ENCODE measurements at regions not wholly inside any gene's neighbourhood (a gene's known extent, or its start where the extent isn't known, plus 50 kb on each side); places are given as distances from the start of the nearest gene placed in this dataset.

DNA sequence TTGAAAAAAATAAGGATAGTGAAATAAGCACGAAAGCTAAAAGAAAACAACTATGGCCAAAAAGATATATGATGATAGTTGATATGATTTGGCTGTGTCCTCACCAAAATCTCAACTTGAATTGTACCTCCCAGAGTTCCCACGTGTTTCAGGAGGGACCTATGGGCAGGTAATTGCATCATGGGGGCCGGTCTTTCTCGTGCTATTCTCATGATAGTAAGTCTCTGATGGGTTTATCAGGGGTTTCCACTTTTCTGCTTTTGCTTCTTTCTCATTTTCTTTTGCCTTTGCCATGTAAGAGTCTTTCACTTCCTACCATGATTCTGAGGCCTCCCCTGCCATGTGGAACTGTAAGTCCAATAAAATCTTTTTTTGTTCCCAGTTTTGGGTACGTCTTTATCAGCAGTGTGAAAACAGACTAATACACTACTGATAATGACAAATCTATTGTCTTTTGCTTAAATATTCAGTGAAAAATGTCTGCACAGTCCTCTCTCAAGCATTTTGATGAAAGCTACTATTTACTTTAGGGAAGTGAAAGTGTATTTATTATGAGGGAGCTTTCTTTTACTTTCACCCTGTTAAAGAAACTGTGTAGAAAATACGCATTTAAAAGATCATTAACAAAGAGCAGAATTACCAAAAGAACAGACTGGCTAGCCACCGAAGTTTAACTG is 389.1 kb downstream of the HTR1B start:
- H3K4me1 ChIP-seq (ENCODE audit: control insufficient read depth, extremely low read depth, insufficient read depth, low read length): no peaks in the 10 kb centered on the region
- no peak overlapping the region for H3K4me2 ChIP-seq (ENCODE audit: control insufficient read depth, extremely low read depth, insufficient read depth, low read depth, low read length)
- no peak overlapping the region for H3K9ac ChIP-seq (ENCODE audit: control insufficient read depth, extremely low read depth, insufficient read depth, low read length)
- TF ChIP-seq, protein P1, sequence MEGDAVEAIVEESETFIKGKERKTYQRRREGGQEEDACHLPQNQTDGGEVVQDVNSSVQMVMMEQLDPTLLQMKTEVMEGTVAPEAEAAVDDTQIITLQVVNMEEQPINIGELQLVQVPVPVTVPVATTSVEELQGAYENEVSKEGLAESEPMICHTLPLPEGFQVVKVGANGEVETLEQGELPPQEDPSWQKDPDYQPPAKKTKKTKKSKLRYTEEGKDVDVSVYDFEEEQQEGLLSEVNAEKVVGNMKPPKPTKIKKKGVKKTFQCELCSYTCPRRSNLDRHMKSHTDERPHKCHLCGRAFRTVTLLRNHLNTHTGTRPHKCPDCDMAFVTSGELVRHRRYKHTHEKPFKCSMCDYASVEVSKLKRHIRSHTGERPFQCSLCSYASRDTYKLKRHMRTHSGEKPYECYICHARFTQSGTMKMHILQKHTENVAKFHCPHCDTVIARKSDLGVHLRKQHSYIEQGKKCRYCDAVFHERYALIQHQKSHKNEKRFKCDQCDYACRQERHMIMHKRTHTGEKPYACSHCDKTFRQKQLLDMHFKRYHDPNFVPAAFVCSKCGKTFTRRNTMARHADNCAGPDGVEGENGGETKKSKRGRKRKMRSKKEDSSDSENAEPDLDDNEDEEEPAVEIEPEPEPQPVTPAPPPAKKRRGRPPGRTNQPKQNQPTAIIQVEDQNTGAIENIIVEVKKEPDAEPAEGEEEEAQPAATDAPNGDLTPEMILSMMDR (optimal IDR thresholded peaks at IDR 0.05 in 1 of 3, IDR thresholded peaks at IDR 0.05 in 1 of 3, conservative IDR thresholded peaks at IDR 0.05 in 1 of 3; ENCODE audit: extremely low read depth in 1 of 3, insufficient read depth in 2 of 3, low read length in 3 of 3): no peak
- no peak for TF ChIP-seq EZH2 (IDR thresholded peaks at IDR 0.05; ENCODE audit: low read length)
- H3K4me3 ChIP-seq (ENCODE audit: control insufficient read depth in 2 of 3, extremely low read depth in 1 of 3, insufficient read depth in 2 of 3, low read depth in 1 of 3, low read length in 3 of 3): no peak overlapping the region
- H4K20me1 ChIP-seq (ENCODE audit: control insufficient read depth, extremely low read depth, insufficient read depth, low read length): no peaks in the 10 kb centered on the region
- H2AFZ ChIP-seq (ENCODE audit: control insufficient read depth, low read length): no peak overlapping the region
- DNase-seq (ENCODE audit: low read depth, low spot score) (no peak), FAIRE-seq (no peak)
- H3K9me3 ChIP-seq (ENCODE audit: control insufficient read depth, low read depth, low read length): no peaks in the 10 kb centered on the region
- no peaks in the 10 kb centered on the region for H3K9me1 ChIP-seq (ENCODE audit: control insufficient read depth, extremely low read depth, insufficient read depth, low read length)
- no peak overlapping the region for H3K27ac ChIP-seq (ENCODE audit: control insufficient read depth, insufficient read depth, low read length)
- no peaks in the 10 kb centered on the region for H3K36me3 ChIP-seq (ENCODE audit: control insufficient read depth in 2 of 2, extremely low read depth in 1 of 2, insufficient read depth in 2 of 2, low read length in 2 of 2)
- dilution Hi-C loops (cut with MboI; ENCODE audit: extremely low pct_ligation_motif_present, low sequenced_read_pairs): no loop called here
- H3K79me2 ChIP-seq (ENCODE audit: control insufficient read depth, insufficient read depth, low read length): no peaks in the 10 kb centered on the region
- no peaks in the 10 kb centered on the region for H3K27me3 ChIP-seq (ENCODE audit: control insufficient read depth, extremely low read depth, insufficient read depth, low read length)

DNA sequence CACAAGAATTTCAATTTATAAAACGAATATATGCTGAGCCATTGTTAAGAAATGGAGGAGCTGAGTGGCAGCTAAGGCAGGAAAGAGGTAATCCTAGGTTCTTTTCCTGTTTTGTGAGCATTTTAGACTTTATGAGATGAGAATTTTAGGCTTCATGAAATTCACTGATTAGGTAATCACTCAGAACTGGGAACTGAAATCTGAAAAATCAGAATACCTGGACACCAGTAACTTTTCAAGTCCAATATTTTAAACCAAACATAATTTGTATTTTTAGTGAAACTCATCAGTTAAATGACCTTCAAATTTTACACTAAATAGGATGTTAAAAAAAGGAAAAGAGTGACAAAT is 389.9 kb downstream of the HTR1B start:
- dilution Hi-C loops (cut with MboI; ENCODE audit: extremely low pct_ligation_motif_present, low sequenced_read_pairs): no loop called here
- no peaks in the 10 kb centered on the region for H3K9me1 ChIP-seq (ENCODE audit: control insufficient read depth, extremely low read depth, insufficient read depth, low read length)
- H3K9me3 ChIP-seq (ENCODE audit: control insufficient read depth, low read depth, low read length): no peaks in the 10 kb centered on the region
- H3K4me3 ChIP-seq (ENCODE audit: control insufficient read depth in 2 of 3, extremely low read depth in 1 of 3, insufficient read depth in 2 of 3, low read depth in 1 of 3, low read length in 3 of 3): no peak overlapping the region
- H3K4me2 ChIP-seq (ENCODE audit: control insufficient read depth, extremely low read depth, insufficient read depth, low read depth, low read length): no peak overlapping the region
- H4K20me1 ChIP-seq (ENCODE audit: control insufficient read depth, extremely low read depth, insufficient read depth, low read length): no peaks in the 10 kb centered on the region
- FAIRE-seq (no peak), DNase-seq (ENCODE audit: low read depth, low spot score) (no peak)
- no peaks in the 10 kb centered on the region for H3K4me1 ChIP-seq (ENCODE audit: control insufficient read depth, extremely low read depth, insufficient read depth, low read length)
- no peaks in the 10 kb centered on the region for H3K27me3 ChIP-seq (ENCODE audit: control insufficient read depth, extremely low read depth, insufficient read depth, low read length)
- no peak for TF ChIP-seq EZH2 (IDR thresholded peaks at IDR 0.05; ENCODE audit: low read length)
- TF ChIP-seq, protein P1 (optimal IDR thresholded peaks at IDR 0.05 in 1 of 3, IDR thresholded peaks at IDR 0.05 in 1 of 3, conservative IDR thresholded peaks at IDR 0.05 in 1 of 3; ENCODE audit: extremely low read depth in 1 of 3, insufficient read depth in 2 of 3, low read length in 3 of 3): no peak
- H3K79me2 ChIP-seq (ENCODE audit: control insufficient read depth, insufficient read depth, low read length): no peaks in the 10 kb centered on the region
- H3K36me3 ChIP-seq (ENCODE audit: control insufficient read depth in 2 of 2, extremely low read depth in 1 of 2, insufficient read depth in 2 of 2, low read length in 2 of 2): no peaks in the 10 kb centered on the region
- no peak overlapping the region for H2AFZ ChIP-seq (ENCODE audit: control insufficient read depth, low read length)
- H3K9ac ChIP-seq (ENCODE audit: control insufficient read depth, extremely low read depth, insufficient read depth, low read length): no peak overlapping the region
- no peak overlapping the region for H3K27ac ChIP-seq (ENCODE audit: control insufficient read depth, insufficient read depth, low read length)

All from keratinocyte (primary cell).